H1 (cell line): ENCODE measurements at regions not wholly inside any gene's neighbourhood (a gene's known extent, or its start where the extent isn't known, plus 50 kb on each side); places are given as distances from the start of the nearest gene placed in this dataset.

Source experiments
- CTCF ChIA-PET: fragments of 300-600 bp; sonication (Branson Sonifier 250); formaldehyde crosslinking; loops from one replicate; lab custom pipeline; 2021; ENCODE audit not compliant: partially characterized antibody; lab: Charles Lee
- POLR2A ChIA-PET: fragments of 300-600 bp; sonication (Branson Sonifier 250); formaldehyde crosslinking; loops from one replicate; lab custom pipeline; 2021; ENCODE audit warnings: inconsistent platforms; ENCODE audit not compliant: partially characterized antibody; lab: Charles Lee
- DNase-seq, 2 experiments: peaks; one replicate each; pipeline versions ENCODE4 v3.0.0 to v3.0.0-alpha.2; 2010 to 2022; ENCODE audit warnings: low spot score in 2 of 2, low read depth in 1 of 2, mixed read lengths in 1 of 2
- FAIRE-seq: peaks from 2 replicates; lab custom pipeline; 2011; peaks lifted over from hg19 to GRCh38; lab: Jason Lieb, UNC
- H2AFZ ChIP-seq: 2 replicates; pipeline ENCODE4 v1.8.1; 2012; ENCODE audit warnings: low read length, inconsistent platforms
- H2AK5ac ChIP-seq: 2 replicates; pipeline ENCODE4 v1.6.1; 2013; ENCODE audit warnings: low read depth, low read length
- H2BK120ac ChIP-seq: replicated peaks from 2 replicates; pipeline ENCODE3; 2013; ENCODE audit warnings: low read depth, low read length, inconsistent platforms
- H2BK12ac ChIP-seq: 2 replicates; pipeline ENCODE4 v1.6.1; 2013; ENCODE audit warnings: low read depth, low read length
- H2BK15ac ChIP-seq: 2 replicates; pipeline ENCODE4 v1.6.1; 2013; ENCODE audit warnings: low read length
- H2BK20ac ChIP-seq: 2 replicates; pipeline ENCODE4 v1.6.1; 2013; ENCODE audit warnings: low read length
- H2BK5ac ChIP-seq: 2 replicates; pipeline ENCODE4 v1.6.1; 2013; ENCODE audit warnings: low read depth, low read length
- H3K14ac ChIP-seq: 2 replicates; pipeline ENCODE4 v1.6.1; 2013; ENCODE audit warnings: inconsistent platforms; ENCODE audit not compliant: insufficient read length
- H3K18ac ChIP-seq: 2 replicates; pipeline ENCODE4 v1.6.1; 2013; ENCODE audit warnings: low read length; ENCODE audit errors: extremely low read depth
- H3K23ac ChIP-seq: 2 replicates; pipeline ENCODE4 v1.6.1; 2013; ENCODE audit warnings: inconsistent platforms; ENCODE audit not compliant: insufficient read length
- H3K23me2 ChIP-seq: 2 replicates; pipeline ENCODE4 v1.6.1; 2013; ENCODE audit warnings: low read depth, low read length
- H3K27ac ChIP-seq: 2 replicates; pipeline ENCODE4 v1.6.1; 2011; ENCODE audit warnings: low read depth, low read length, inconsistent platforms
- H3K27me3 ChIP-seq, 4 experiments: replicated peaks in 1 of 4; 1 replicate in 1 of 4; 2 replicates in 3 of 4; pipeline versions ENCODE4 v1.6.1 to v1.8.1; 2011 to 2013; ENCODE audit warnings: low read length in 3 of 4, mild to moderate bottlenecking in 3 of 4, inconsistent platforms in 2 of 4, mixed read lengths in 2 of 4, moderate library complexity in 1 of 4; ENCODE audit not compliant: control insufficient read depth in 3 of 4, insufficient read depth in 3 of 4; ENCODE audit errors: extremely low read depth in 1 of 4
- H3K36me3 ChIP-seq, 4 experiments: 2 replicates each; pipeline versions ENCODE4 v1.6.1 to v1.8.1; 2011 to 2013; ENCODE audit warnings: mild to moderate bottlenecking in 4 of 4, low read length in 3 of 4, moderate library complexity in 2 of 4, control low read depth in 1 of 4, inconsistent platforms in 1 of 4; ENCODE audit not compliant: insufficient read depth in 4 of 4, control insufficient read depth in 2 of 4
- H3K4ac ChIP-seq: replicated peaks from 2 replicates; pipeline ENCODE3; 2013; ENCODE audit warnings: low read length, low read depth, mixed read lengths, inconsistent platforms; ENCODE audit not compliant: insufficient read length
- H3K4me1 ChIP-seq, 4 experiments: replicated peaks in 1 of 4; 1 replicate in 1 of 4; 2 replicates in 3 of 4; pipeline versions ENCODE4 v1.6.1 to v1.8.1; 2011 to 2013; ENCODE audit warnings: low read length in 3 of 4, inconsistent platforms in 2 of 4, mixed read lengths in 1 of 4; ENCODE audit not compliant: insufficient read depth in 4 of 4, control insufficient read depth in 3 of 4
- H3K4me2 ChIP-seq, 2 experiments: 2 replicates each; pipeline versions ENCODE4 v1.6.1 to v1.8.1; 2011 to 2013; ENCODE audit warnings: low read depth in 2 of 2, low read length in 2 of 2, control low read depth in 1 of 2, inconsistent platforms in 1 of 2, mild to moderate bottlenecking in 1 of 2; ENCODE audit not compliant: insufficient read depth in 1 of 2
- H3K4me3 ChIP-seq, 4 experiments: fragments of 200-600, 300-600 bp in 1 of 4; sonication (generic), shearing (Covaris generic), sonication (Bioruptor Twin) in 1 of 4; 2 replicates each; pipeline versions ENCODE4 v1.5.1 to v1.8.1; 2011 to 2016; ENCODE audit warnings: low read length in 4 of 4, low read depth in 3 of 4, control low read depth in 2 of 4, inconsistent platforms in 2 of 4, mild to moderate bottlenecking in 2 of 4, mixed read lengths in 1 of 4, moderate library complexity in 1 of 4; ENCODE audit not compliant: insufficient read depth in 2 of 4; ENCODE audit errors: extremely low read depth in 1 of 4
- H3K56ac ChIP-seq: replicated peaks from 2 replicates; pipeline ENCODE3; 2013; ENCODE audit warnings: low read depth, mild to moderate bottlenecking, mixed read lengths, low read length, inconsistent platforms; ENCODE audit not compliant: insufficient read length
- H3K79me1 ChIP-seq: 2 replicates; pipeline ENCODE4 v1.6.1; 2013; ENCODE audit warnings: low read depth, low read length, control low read depth
- H3K79me2 ChIP-seq, 2 experiments: 2 replicates each; pipeline versions ENCODE4 v1.6.1 to v1.8.1; 2012 to 2013; ENCODE audit warnings: low read length in 2 of 2, mild to moderate bottlenecking in 2 of 2, inconsistent platforms in 1 of 2; ENCODE audit not compliant: insufficient read depth in 2 of 2, control insufficient read depth in 1 of 2
- H3K9ac ChIP-seq, 4 experiments: replicated peaks in 1 of 4; 1 replicate in 1 of 4; 2 replicates in 3 of 4; pipeline versions ENCODE4 v1.6.1 to v1.8.1; 2011 to 2013; ENCODE audit warnings: low read depth in 3 of 4, low read length in 3 of 4, control low read depth in 2 of 4, mild to moderate bottlenecking in 2 of 4, moderate library complexity in 2 of 4, inconsistent platforms in 1 of 4; ENCODE audit errors: extremely low read depth in 1 of 4
- H3K9me3 ChIP-seq, 2 experiments: 2 replicates each; pipeline versions ENCODE4 v1.6.1 to v1.8.1; 2012 to 2013; ENCODE audit warnings: mild to moderate bottlenecking in 2 of 2, moderate library complexity in 2 of 2, control low read depth in 1 of 2, inconsistent platforms in 1 of 2, low read depth in 1 of 2, low read length in 1 of 2, mixed read lengths in 1 of 2; ENCODE audit not compliant: insufficient read depth in 2 of 2
- H4K20me1 ChIP-seq, 2 experiments: replicated peaks in 1 of 2; 2 replicates each; pipeline versions ENCODE3 to v1.8.1; 2011 to 2013; ENCODE audit warnings: inconsistent platforms in 2 of 2, low read length in 2 of 2, mild to moderate bottlenecking in 1 of 2; ENCODE audit not compliant: insufficient read depth in 2 of 2, control insufficient read depth in 1 of 2
- H4K5ac ChIP-seq: 2 replicates; pipeline ENCODE4 v1.6.1; 2013; ENCODE audit warnings: low read length, low read depth, mixed read lengths, inconsistent platforms; ENCODE audit not compliant: insufficient read length
- H4K8ac ChIP-seq: 2 replicates; pipeline ENCODE4 v1.8.0; 2013; ENCODE audit warnings: mild to moderate bottlenecking, moderate library complexity, low read length, inconsistent platforms; ENCODE audit not compliant: insufficient read depth; ENCODE audit errors: extremely low read depth
- H4K91ac ChIP-seq: replicated peaks from 2 replicates; pipeline ENCODE3; 2013; ENCODE audit warnings: low read length, mixed read lengths, inconsistent platforms; ENCODE audit not compliant: insufficient read length
- CBX8 ChIP-seq: fragments of 300-800, 300-1000 bp; sonication (generic); IDR thresholded peaks from 2 replicates; pipeline ENCODE4 v1.7.1; 2016; ENCODE audit warnings: low read depth, low read length, borderline replicate concordance
- SP4 ChIP-seq: IDR thresholded peaks from 2 replicates; pipeline ENCODE4 v1.6.1; 2012; ENCODE audit warnings: low read length, inconsistent platforms
- SRF ChIP-seq: IDR thresholded peaks from 2 replicates; pipeline ENCODE4 v1.6.1; 2011; ENCODE audit warnings: mild to moderate bottlenecking, low read depth, low read length, moderate library complexity
- WGBS, 2 experiments: shearing (Covaris generic) in 1 of 2; methylation state at CpG; one replicate each; pipeline versions ENCODE4 v1.1.6 to v1.1.7; 2013 to 2015; ENCODE audit warnings: low lambda C conversion rate in 2 of 2, mixed read lengths in 2 of 2, inconsistent platforms in 1 of 2, low coverage in 1 of 2, missing lambda C conversion rate in 1 of 2; ENCODE audit not compliant: insufficient replicate concordance in 2 of 2, insufficient coverage in 1 of 2, insufficient read length in 1 of 2; ENCODE audit errors: extremely low coverage in 1 of 2, missing lambda C conversion rate in 1 of 2; 5-methylcytosine and 5-hydroxymethylcytosine counted together

DNA sequence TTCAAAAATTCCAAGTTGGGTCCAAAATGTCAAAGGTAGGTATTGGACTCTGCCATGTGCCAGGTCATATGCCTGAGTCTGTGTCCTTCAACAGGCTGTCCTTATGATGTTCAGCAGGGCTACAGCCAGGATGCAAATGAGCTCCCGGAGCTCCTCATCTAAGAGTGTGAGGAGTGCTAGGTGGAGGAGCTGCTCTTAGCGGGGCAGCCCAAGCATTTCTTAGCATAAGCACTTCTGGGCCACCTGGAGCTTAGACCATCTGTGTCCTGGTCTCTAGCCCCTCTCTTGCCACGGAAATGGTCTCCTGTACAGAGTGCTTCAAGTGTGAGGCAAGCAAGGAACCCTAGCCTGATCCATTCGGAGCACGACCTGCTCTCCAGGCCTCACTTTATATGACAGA, 64.6 kb upstream of the PRR23C start:
- no peak overlapping the region for H3K4ac ChIP-seq
- H3K4me1 ChIP-seq: no peaks in the 10 kb centered on the region; a peak in 1 of 7 replicates
- no peaks in the 10 kb centered on the region for H3K36me3 ChIP-seq
- ChIA-PET POLR2A (interaction anchor here (0.6 kb wide), 1 partner anchor 18 kb away, joined by 3 read pairs; no protein-coding TSS in a partner anchor), CTCF (interaction anchor here (2.0 to 5.5 kb wide), 3 partner anchors 117 to 209 kb away, joined by 5 to 39 read pairs (median 5); no protein-coding TSS in a partner anchor)
- no peak overlapping the region for H3K4me2 ChIP-seq
- FAIRE-seq (no peak), DNase-seq (no peak)
- no peak overlapping the region for H2AFZ ChIP-seq
- no peaks in the 10 kb centered on the region for H3K27me3 ChIP-seq
- no peak overlapping the region for H3K27ac ChIP-seq
- WGBS, 2 experiments: 77% methylated on average over 5 of the region's 5 CpGs; no CpG with 5 or more reads in 1 of the 2 experiments
- peaks cover 0 to 1% of the 10 kb centered on the region in 2 experiments for H4K20me1 ChIP-seq
- no peak overlapping the region for H3K9ac ChIP-seq
- H3K4me3 ChIP-seq: no peak overlapping the region
- H3K23me2 ChIP-seq: no peaks in the 10 kb centered on the region
- no peak for TF ChIP-seq CBX8
- TF ChIP-seq SRF: no peak
- no peak for TF ChIP-seq SP4
- no peaks in the 10 kb centered on the region for H3K79me2 ChIP-seq
- H3K18ac ChIP-seq: no peak overlapping the region
- H2BK20ac ChIP-seq: no peak overlapping the region
- H3K56ac ChIP-seq: no peak overlapping the region
- no peaks in the 10 kb centered on the region for H3K79me1 ChIP-seq
- no peak overlapping the region for H3K14ac ChIP-seq
- H2AK5ac ChIP-seq: no peak overlapping the region
- H2BK12ac ChIP-seq: no peak overlapping the region
- no peak overlapping the region for H2BK120ac ChIP-seq
- H4K91ac ChIP-seq: no peak overlapping the region
- no peak overlapping the region for H2BK5ac ChIP-seq
- no peaks in the 10 kb centered on the region for H3K9me3 ChIP-seq
- H3K23ac ChIP-seq: no peak overlapping the region
- H2BK15ac ChIP-seq: no peak overlapping the region
- no peak overlapping the region for H4K8ac ChIP-seq
- no peak overlapping the region for H4K5ac ChIP-seq
